Activated CD4-positive, alpha-beta T cell treated with anti-CD3 and anti-CD28 coated beads, Interleukin-2, Interleukin-6, amounts not matched to agents 100 ng/mL and 50 ng/mL, durations not matched to agents 16 hours and 8 hours (primary cell): ENCODE measurements at regions not wholly inside any gene's neighbourhood (a gene's known extent, or its start where the extent isn't known, plus 50 kb on each side); places are given as distances from the start of the nearest gene placed in this dataset.
A peak's percentile ranks its signal among the peaks of the same experiment; 100 is the strongest.
"Not testable (repeated sequence)": the region's sequence is repeated elsewhere in the genome, so short reads cannot be mapped to it uniquely, and the experiment has no call there.

Experiments used
- DNase-seq: peaks from one replicate; pipeline ENCODE4 v3.0.0-alpha.2; 2020

GRCh38 chrX:151042842-151043241 is 59.7 kb downstream of the HMGB3 start:
- DNase-seq: no peak

- not testable (repeated sequence) for DNase-seq
These were observed 83.2 kb downstream of the HMGB3 start for GRCh38 chrX:151066373-151066772.

- no peak for DNase-seq
These were observed 90.6 kb downstream of the HMGB3 start for GRCh38 chrX:151073767-151074166.

- DNase-seq: no peak
These were observed 95.4 kb upstream of the GPR50 start for GRCh38 chrX:151081016-151081415.

GRCh38 chrX:151082077-151082948 is 94.1 kb upstream of the GPR50 start:
- DNase-seq: peak; percentile 70

- DNase-seq: no peak
These were observed 91.9 kb upstream of the GPR50 start for GRCh38 chrX:151084454-151084853.

- no peak for DNase-seq
These were observed 91.2 kb upstream of the GPR50 start for GRCh38 chrX:151085207-151085606.

GRCh38 chrX:151088221-151088620 is 88.2 kb upstream of the GPR50 start:
- DNase-seq: no peak

- DNase-seq: no peak
These were observed 77.4 kb upstream of the GPR50 start for GRCh38 chrX:151099001-151099400.

GRCh38 chrX:151100799-151101198 is 75.6 kb upstream of the GPR50 start:
- DNase-seq: no peak

GRCh38 chrX:151113200-151113599 is 63.2 kb upstream of the GPR50 start:
- DNase-seq: not testable (repeated sequence)
